ENCODE measurements at regions not wholly inside any gene's neighbourhood (a gene's known extent, or its start where the extent isn't known, plus 50 kb on each side); places are given as distances from the start of the nearest gene placed in this dataset.

DNA sequence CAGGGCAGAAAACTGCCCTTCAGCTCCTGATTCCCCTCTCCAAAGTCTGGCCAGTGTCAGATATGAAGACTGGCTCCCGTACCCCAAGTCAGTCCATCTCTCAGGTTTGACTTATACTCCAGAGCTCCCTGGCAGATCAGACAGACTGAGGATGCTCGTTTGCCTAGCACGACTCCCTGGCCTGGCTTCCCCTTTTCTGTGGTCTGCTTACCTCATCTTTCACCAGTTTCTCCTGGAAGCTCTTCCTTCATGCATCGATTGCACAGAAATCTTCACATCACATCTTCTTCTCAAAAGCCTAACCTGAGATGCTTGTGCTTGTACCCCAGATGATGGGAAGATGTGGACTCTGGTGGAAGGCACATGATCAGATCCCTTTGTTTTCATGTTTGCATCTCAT, 387.9 kb upstream of the POU3F3 start:
- TF ChIP-seq, protein P1, sequence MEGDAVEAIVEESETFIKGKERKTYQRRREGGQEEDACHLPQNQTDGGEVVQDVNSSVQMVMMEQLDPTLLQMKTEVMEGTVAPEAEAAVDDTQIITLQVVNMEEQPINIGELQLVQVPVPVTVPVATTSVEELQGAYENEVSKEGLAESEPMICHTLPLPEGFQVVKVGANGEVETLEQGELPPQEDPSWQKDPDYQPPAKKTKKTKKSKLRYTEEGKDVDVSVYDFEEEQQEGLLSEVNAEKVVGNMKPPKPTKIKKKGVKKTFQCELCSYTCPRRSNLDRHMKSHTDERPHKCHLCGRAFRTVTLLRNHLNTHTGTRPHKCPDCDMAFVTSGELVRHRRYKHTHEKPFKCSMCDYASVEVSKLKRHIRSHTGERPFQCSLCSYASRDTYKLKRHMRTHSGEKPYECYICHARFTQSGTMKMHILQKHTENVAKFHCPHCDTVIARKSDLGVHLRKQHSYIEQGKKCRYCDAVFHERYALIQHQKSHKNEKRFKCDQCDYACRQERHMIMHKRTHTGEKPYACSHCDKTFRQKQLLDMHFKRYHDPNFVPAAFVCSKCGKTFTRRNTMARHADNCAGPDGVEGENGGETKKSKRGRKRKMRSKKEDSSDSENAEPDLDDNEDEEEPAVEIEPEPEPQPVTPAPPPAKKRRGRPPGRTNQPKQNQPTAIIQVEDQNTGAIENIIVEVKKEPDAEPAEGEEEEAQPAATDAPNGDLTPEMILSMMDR (IDR thresholded peaks at IDR 0.05; ENCODE audit: low read depth, low read length, missing control alignments) = no peak
- no peak for DNase-seq (ENCODE audit: extremely low read depth, low read depth)
- H3K4me3 ChIP-seq (replicated peaks; ENCODE audit: low read depth, low read length) = no peak overlapping the region

DNA sequence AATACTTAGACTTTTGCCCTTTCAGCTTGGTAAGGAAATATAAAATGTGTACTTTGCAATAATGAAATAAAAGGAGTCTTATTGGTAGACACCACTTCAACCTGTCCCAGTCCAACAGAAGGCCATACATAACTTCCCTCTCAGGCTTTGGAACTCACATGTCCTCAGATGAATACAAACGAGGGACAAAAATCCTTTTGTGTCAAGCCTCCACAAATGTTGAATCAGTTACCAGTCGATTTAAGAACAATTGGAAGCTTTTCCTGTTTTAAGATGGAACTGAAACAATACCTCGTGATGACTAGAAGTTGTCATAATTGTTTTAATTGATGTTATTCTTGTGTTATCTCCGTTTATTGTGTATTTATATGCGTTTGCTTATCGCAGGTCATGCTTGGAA, 385.1 kb upstream of the POU3F3 start:
- H3K4me3 ChIP-seq (replicated peaks; ENCODE audit: low read depth, low read length) = no peak overlapping the region
- no peak for DNase-seq (ENCODE audit: extremely low read depth, low read depth)
- TF ChIP-seq, protein P1 (IDR thresholded peaks at IDR 0.05; ENCODE audit: low read depth, low read length, missing control alignments) = no peak

GRCh38 chr2:104472076-104472475, 381.8 kb upstream of the POU3F3 start:
- TF ChIP-seq, protein P1 (IDR thresholded peaks at IDR 0.05; ENCODE audit: low read depth, low read length, missing control alignments) = no peak
- H3K4me3 ChIP-seq (replicated peaks; ENCODE audit: low read depth, low read length) = no peak overlapping the region
- no peak for DNase-seq (ENCODE audit: extremely low read depth, low read depth)

- no peak overlapping the region for H3K4me3 ChIP-seq (replicated peaks; ENCODE audit: low read depth, low read length)
- no peak for DNase-seq (ENCODE audit: extremely low read depth, low read depth)
- TF ChIP-seq, protein P1 (IDR thresholded peaks at IDR 0.05; ENCODE audit: low read depth, low read length, missing control alignments) = no peak
Measured at GRCh38 chr2:104473546-104473945, 380.4 kb upstream of the POU3F3 start.

GRCh38 chr2:104474716-104475115, 379.2 kb upstream of the POU3F3 start:
- TF ChIP-seq, protein P1 (IDR thresholded peaks at IDR 0.05; ENCODE audit: low read depth, low read length, missing control alignments) = no peak
- DNase-seq (ENCODE audit: extremely low read depth, low read depth) = no peak
- no peak overlapping the region for H3K4me3 ChIP-seq (replicated peaks; ENCODE audit: low read depth, low read length)

- TF ChIP-seq, protein P1 (IDR thresholded peaks at IDR 0.05; ENCODE audit: low read depth, low read length, missing control alignments) = no peak
- no peak overlapping the region for H3K4me3 ChIP-seq (replicated peaks; ENCODE audit: low read depth, low read length)
- no peak for DNase-seq (ENCODE audit: extremely low read depth, low read depth)
Measured at GRCh38 chr2:104476075-104476474, 377.8 kb upstream of the POU3F3 start.

DNA sequence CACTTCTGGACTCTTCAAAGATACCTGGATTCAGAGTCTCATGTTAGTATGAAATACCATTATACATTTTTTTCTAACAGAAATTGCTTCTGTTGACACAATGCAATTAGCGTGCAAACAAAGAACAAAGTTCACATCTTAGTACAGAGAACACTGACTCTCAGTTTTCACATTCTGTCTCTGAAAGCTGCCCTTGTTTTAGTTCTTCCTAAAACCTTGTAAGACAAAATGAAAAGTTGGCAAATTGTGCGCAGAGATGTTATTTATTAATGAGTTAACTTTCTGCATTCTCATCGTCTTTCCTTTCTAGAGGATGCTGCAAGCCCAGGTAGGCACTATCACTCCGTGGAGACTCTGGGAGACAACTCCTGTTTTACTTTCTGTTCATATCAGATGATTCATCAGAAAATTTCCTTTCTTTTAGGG, 377.3 kb upstream of the POU3F3 start:
- H3K4me3 ChIP-seq (replicated peaks; ENCODE audit: low read depth, low read length) = no peak overlapping the region
- DNase-seq (ENCODE audit: extremely low read depth, low read depth) = no peak
- TF ChIP-seq, protein P1 (IDR thresholded peaks at IDR 0.05; ENCODE audit: low read depth, low read length, missing control alignments) = no peak

Measured in HFF-Myc (cell line).